GM18868 (cell line): ENCODE measurements at regions not wholly inside any gene's neighbourhood (a gene's known extent, or its start where the extent isn't known, plus 50 kb on each side); places are given as distances from the start of the nearest gene placed in this dataset.

ENCODE experiments used
- ATAC-seq: cut with Tn5 transposase; IDR thresholded peaks from one replicate; pipeline ENCODE4 v1.9.1; 2021; ENCODE audit warnings: mild to moderate bottlenecking, moderate library complexity; ENCODE audit not compliant: unreplicated experiment

GRCh38 chr1:239778208-239778813, 313.4 kb upstream of the FMN2 start:
- ATAC-seq, result no peak

GRCh38 chr1:239779962-239780361, 311.7 kb upstream of the FMN2 start:
- no peak for ATAC-seq

DNA sequence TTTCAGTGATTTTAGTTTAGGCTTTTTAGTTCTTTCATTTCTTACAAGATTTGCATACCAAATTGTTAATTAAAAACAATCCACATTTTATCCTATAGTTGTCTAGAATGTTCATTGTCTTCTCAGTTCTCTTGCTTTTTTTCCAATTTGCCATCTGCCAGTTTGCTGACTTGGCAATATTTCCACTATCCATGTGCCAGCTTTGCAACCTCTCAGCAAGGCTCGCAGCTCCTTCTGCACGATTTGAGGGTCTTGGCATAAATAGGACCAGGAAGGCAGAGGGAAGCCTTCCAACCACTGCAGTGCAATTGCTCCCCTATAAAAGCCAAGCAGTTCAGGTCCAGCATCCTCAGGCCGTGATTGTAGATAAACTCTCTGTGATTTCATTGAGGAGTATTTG, 306.8 kb upstream of the FMN2 start:
- ATAC-seq, result no peak

DNA sequence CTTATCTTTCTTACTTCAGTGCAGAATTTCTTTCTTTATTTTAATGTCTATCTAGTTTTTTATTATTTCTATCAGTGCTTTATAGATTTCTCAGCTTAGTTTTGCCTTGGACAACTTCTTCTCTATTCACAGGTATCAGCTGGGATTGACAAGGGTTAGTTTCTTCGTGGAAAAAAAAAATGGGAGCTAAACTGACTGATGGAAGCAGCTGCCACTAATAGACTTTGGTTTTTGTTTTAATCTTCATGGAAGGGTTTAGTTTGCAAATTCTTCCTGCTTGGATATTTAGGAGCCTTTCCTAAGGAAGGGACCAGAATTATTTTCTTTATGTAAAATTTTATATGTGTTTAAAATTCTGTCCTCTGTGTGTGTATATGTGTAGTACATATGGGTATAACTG, 306.1 kb upstream of the FMN2 start:
- ATAC-seq, result no peak

DNA sequence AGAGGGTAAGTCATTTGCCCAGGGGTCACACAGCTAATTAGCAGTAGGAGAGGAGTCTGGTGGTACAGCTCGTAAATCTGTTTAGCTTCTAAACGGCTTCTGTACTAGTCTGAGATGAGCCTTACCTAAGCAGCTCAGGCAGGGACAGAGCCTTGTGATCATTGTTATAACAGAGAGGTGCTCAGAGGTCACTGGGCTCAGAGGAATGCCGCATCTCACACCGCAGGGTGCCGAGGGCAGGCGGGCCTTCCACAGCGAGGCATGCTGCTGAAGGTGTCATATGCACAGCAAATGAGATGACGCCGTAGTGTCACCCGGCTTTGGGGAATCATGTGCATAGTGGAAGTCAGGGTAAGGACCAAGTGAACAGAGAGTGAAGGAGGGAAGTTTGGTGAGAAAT, 305.2 kb upstream of the FMN2 start:
- no peak for ATAC-seq

DNA sequence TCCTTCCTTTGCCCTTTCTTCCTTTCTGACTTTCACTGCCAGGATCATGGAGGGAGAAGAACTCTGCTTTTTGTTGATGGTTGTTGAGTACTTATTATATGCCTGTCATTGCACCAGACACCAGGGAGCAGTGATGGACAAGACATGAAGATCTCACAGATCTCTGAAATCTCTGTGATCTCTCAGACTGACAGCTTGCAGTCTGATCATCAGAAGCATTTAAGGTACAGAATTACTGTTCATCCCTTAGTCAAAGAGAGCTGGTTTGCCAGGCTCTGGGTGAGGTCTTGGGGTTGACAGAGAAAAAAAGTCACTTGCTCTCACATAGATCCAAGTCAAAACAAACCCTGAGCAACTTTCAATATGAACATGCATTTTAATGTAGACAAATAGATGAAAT, 299.5 kb upstream of the FMN2 start:
- ATAC-seq, result no peak

GRCh38 chr1:239795304-239795703, 296.4 kb upstream of the FMN2 start:
- ATAC-seq, result no peak

- no peak for ATAC-seq
Observed at GRCh38 chr1:239799617-239800016, 292.1 kb upstream of the FMN2 start.

GRCh38 chr1:239800861-239801260, 290.8 kb upstream of the FMN2 start:
- no peak for ATAC-seq

GRCh38 chr1:239802275-239802674, 289.4 kb upstream of the FMN2 start:
- ATAC-seq, result no peak

DNA sequence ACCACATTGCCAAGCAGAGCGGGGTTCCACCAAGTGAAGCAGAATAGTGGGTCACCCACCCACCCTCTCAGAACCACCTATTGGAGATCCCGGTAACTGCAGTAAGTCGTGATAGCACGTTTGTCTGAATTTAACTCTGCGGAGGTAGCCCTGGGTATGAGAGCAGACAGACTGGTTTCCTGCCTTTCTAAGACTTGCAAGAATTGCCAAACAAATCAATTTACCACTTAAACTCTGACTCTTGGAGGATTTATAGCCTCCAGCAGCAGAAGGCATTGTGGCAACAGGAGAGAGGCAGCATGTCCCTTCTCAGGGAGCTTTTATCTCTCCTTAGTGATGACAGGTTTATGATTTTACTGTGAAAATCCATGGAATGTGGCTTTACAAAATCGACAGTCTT, 287.9 kb upstream of the FMN2 start:
- no peak for ATAC-seq

DNA sequence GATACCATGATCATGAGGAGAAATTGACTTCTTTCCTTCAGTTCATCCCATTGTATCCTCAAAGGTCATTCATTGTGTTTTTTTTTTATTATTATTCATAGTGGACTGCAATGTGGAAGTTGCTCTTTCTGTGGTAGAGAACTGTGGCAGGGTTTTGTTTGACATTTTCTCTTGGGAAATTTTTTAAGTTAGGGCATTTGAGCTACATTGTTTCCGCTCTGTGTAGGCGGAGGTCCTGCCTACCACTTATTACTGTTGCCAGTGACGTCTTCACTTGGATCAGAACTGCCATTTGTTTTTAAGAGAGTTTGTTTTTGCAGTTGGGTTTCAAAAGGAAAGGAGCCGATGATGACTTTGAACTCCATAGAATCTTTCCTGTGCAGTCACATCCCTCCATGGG, 287.4 kb upstream of the FMN2 start:
- no peak for ATAC-seq

DNA sequence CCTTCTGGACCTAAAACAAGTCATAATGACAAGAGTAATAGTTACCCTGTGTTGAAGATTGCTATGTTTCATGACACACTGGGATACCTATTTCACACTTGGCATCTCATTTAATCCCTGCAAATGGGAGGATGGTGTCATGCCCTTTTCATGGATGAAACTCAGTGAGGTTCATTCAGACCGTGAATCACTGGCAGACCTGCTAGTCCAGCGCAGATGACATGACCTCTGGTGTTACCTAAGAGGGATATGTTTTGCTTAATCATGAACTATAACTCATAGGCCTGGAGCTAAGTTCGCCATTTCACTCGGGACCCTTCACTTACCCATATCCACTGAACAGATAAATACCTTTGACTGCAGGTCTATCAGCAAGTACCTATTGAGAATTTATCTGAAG, 286.6 kb upstream of the FMN2 start:
- ATAC-seq, result no peak

- ATAC-seq, result no peak
Observed at GRCh38 chr1:239805851-239806772, 285.6 kb upstream of the FMN2 start.

- ATAC-seq, result no peak
Observed at GRCh38 chr1:239806897-239807296, 284.8 kb upstream of the FMN2 start.

- no peak for ATAC-seq
Observed at GRCh38 chr1:239807361-239807760, 284.3 kb upstream of the FMN2 start.

DNA sequence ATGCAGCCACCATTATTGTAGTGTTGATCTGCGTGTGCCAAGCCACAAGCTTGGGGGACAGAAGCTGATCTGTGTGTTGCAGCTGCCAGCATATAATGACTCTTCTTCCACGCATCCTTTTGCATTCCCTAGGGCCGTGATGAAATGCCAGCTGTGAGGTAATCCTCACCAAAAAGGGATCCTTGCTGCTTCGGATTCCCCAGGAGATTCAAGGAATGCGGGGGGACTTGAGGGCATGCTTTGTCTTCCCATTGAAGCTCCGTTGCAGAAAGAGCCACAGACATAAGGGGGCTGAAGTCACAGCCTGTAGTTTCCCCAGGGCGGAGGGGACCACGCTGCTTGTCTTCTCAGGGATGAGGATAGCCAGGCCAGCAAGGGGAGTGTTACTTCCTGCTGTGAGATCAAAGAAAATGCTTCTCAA, 281.6 kb upstream of the FMN2 start:
- ATAC-seq, result no peak

GRCh38 chr1:239811211-239811885, 280.3 kb upstream of the FMN2 start:
- no peak for ATAC-seq

- ATAC-seq, result no peak
Observed at GRCh38 chr1:239812580-239812979, 279.1 kb upstream of the FMN2 start.

DNA sequence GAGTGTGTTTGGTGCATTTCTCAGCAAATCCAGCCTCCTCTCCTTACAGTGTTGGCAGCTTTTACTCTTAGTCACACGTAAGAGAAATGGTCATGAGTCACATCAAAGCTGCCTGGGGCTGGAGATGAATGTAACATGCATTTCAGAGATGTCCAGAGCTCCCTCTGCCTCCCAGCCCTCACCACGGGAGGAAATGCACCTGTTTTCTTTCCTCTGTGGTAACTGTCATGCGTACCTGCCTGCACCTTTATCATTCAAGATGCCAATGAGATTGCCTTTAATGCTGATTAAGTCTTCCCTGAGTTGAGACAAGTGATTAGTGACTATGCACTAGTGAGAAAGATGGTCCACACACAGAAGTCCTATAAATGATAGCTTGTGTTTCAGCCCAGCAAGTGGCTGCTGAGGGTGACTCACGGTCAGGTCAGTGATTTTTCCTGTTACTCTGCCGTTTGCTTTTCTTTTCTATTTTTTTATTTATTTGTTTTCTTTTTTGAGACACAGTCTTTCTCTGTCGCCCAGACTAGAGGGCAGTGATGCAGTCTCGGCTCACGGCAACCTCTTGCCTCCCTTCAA, 277.3 kb upstream of the FMN2 start:
- no peak for ATAC-seq

GRCh38 chr1:239815074-239815473, 276.6 kb upstream of the FMN2 start:
- no peak for ATAC-seq
